Skeletal muscle cell (primary cell): ENCODE measurements at regions not wholly inside any gene's neighbourhood (a gene's known extent, or its start where the extent isn't known, plus 50 kb on each side); places are given as distances from the start of the nearest gene placed in this dataset.

Experiments used
- DNase-seq: peaks from one replicate; pipeline ENCODE4 v3.0.0-alpha.2; 2010; ENCODE audit warnings: low read depth
- H3K4me3 ChIP-seq: 2 replicates; pipeline ENCODE4 v1.5.1; 2011; ENCODE audit warnings: low read depth, mild to moderate bottlenecking, control low read depth, low read length, moderate library complexity

DNA sequence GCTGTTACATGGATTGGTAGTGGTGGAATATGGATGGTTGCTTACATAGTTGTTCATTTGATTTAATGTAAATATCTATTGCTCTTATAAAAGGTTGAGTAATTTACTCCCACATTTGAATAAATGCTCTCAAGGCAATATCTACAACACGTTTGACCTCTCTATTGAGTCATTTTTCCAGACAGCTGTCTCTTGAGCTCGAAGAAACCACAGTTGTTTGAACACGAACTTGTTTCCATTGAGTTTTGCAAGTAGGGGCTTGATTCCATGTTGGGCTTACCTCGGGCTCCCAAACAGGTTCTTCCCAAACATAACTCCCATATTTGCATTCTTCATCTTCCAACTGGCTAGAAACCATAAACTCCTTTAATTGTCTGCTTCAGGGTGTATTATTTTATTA is 115.0 kb upstream of the HMHB1 start:
- no peak for DNase-seq
- no peak overlapping the region for H3K4me3 ChIP-seq

DNA sequence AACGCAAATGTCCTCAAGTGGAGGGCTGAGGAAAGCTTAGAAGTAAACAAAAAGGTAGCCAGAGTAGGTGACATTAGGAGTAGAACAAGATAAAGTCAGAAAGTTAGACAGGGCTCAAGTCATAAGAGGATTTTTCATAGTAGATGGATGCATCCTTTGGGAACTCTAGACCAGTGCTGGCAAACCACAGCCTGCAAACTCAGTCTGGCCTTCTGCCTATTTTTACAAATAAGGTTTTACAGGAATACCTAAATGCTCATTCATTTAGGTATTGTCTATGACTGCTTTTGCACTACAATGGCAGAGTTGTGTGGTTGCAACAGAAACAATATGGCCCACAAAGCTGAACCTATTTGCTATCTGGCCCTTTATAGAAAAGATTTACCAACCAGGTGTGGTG is 116.0 kb upstream of the HMHB1 start:
- no peak for DNase-seq
- no peak overlapping the region for H3K4me3 ChIP-seq

DNA sequence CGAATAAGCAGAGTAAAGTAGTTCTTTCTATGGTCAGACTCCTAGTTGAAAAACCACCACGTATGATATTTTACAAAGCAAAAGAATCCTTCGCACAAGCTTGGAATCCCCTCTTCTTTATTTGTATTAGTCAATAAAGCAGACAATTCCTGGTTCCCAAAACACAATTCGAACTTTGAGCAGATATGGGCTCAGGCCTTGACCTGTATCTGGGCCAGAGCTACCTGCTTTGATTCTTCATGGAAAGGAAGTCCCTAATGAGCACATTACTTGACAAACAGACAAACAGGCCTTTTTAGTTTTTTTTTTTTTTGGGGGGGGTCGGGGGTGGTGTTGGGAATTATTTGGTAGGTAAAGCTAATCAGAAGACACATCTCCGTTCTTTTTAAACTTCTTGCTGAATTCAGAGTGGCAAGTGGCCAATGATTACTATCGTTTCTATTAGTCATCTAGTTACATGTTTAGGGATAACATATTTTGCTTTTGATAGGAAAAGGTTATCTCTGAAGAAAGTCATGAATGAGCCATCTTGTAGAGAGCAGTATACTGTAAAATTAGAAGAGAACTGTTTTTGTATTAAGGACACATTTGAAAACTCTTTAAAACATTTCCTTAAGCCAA is 116.6 kb upstream of the HMHB1 start:
- no peak for DNase-seq
- H3K4me3 ChIP-seq = no peak overlapping the region

DNA sequence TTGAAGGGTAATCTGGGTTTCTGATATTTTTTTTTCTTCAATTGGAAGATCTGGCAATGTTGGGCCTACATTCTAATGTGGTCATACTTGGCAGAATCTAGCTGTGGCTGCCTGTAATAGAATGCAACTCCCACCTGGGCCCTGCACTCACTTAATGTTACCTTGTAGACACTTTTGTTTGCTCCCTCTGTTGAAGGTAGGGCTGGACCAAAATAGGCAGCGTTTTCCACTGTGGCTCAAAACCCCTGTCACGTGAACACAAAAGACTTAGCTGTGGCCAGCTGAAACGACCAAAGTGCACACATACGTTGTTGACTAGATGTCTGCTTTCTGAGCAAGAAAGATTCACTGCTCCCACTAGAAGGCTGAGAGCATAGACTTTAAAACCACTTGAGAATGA is 117.6 kb upstream of the HMHB1 start:
- DNase-seq = no peak

DNA sequence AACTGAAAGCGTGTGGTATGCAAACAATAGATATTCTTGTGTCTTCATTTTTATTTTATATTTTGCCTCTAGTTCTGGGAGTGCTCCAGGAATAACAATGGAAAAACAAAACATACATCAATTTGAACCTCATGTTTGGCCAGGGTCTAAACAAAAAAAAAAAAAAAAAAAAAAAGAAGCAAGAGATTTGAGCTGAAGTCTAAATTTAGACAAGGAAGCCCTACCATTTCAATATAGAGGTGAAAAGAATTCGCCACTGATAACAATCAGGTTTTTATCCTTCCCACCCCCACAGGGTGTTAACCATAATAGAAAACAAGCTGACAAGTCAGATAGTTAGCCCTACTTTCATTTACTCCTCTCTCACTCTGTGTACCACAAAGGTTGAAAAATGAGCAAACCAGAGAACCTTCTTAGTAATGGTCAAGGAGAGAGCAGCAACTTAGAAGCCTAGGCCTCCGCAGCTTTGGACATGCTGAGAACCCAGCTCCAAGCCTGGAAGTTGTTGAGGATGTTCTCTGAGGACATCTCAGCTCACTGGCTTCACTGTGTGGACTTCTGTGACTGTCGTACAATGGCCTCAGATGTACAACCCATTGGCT is 118.2 kb upstream of the HMHB1 start:
- no peak for DNase-seq
- no peak overlapping the region for H3K4me3 ChIP-seq

More for the DNA sequence above, 117.6 kb upstream of the HMHB1 start:
- no peak overlapping the region for H3K4me3 ChIP-seq

DNA sequence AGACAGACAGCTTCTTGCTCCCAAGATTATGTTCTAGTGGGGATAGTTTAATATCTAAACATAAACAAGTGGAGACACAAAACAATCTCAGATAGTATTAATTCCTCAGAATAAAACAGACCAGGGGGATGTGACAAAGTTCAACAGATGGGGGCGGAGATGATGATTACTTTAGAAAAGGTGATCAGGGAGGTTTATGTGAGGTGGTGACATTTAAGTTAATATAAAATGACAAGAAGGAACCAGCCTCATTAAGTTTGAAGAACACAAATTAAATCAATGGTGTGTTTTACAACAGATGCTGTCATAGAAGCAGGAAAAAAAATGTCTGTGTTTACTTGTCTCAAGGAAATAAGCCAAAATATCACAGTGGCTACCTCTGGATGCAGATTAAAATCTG is 119.6 kb upstream of the HMHB1 start:
- no peak overlapping the region for H3K4me3 ChIP-seq
- DNase-seq = no peak

DNA sequence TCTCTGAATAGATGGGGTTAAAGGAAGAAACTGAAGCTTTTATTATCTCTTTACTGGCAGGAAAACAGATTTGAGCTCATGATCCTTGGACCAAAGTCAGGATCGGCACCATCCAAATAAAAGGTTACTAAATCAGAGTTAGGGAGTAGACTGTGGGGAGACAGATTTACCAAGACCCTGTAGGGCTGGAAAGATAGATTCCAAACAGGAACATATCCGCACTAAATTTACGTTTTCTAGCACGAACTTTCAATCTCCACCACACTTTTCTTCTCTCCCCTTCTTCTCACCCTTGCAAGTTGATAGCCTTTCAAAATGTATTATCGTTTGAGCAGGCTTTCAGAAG is 120.0 kb upstream of the HMHB1 start:
- no peak for DNase-seq
- H3K4me3 ChIP-seq = no peak overlapping the region

DNA sequence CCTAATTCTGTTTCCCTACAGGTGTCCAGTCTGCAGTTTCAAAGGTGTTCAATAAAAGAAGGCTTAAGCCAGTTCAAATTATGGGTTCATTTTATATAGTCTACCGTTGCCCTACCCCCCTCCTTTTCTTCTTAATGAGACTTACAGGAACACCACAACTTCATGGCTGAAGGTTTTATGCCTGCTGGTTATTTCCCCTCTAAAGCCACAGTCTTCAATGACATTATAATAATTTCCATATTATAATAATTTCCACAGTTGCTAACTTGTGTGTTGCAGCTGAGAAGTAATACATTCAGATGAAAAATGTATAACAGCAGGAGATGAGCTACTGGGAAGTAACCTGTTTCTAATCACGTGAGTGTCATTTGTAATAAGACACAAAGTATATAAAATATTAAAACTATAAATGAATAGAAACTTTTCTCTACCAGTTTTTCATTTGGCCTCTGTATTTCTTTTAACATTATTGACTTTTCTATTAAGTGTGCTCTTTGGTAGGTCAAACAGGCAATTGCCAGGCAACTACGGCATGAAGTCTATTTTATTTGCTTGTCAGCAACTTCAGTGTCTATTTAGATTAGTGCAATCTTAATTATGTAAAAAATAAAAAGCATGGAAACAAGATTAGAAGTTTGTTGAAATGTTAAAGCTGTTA is 120.5 kb upstream of the HMHB1 start:
- DNase-seq = no peak
- H3K4me3 ChIP-seq = no peak overlapping the region

DNA sequence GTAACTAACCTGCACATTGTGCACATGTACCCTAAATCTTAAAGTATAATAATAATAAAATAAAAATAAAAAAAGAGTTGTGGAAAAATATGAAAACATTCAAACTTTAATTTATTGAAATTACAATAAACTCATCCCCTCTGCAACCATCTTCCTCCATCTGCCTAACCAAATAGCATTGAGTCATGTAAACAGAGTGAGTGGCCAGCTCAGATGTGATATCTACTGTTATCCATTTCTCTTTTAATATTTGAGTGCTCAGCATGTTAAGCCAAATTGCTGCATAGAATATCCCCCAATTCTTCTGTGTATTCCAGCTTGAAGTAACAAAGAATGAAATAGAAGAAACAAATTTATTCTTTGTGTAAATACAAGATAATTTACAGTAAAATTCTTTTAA is 124.4 kb upstream of the HMHB1 start:
- no peak overlapping the region for H3K4me3 ChIP-seq
- DNase-seq = no peak

DNA sequence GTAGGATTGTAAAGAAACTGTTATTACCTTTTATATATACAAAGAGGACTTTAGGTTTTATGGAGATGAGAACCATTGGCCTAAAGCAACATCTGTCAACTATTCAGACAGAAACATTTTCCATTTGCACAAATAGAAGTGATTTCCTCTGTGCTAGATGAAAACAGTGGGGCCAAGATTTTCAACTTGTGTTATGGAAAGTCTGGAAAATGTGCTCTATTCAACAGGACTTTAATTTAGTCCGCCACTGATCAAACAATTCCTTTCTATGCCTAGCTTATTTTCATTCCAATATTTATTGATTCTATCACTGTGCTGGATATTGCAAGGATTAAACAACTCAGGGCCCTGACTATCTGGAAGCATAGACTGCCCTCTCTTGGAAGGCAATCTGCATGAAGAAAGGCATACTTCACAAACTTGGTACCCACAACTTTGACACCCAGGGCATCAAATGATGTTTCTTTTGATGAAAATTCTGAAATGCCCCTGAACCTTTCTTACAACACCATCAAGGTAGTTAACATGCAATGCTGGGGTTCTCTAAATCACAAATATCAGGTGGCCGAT is 126.6 kb upstream of the HMHB1 start:
- no peak for DNase-seq
- no peak overlapping the region for H3K4me3 ChIP-seq

DNA sequence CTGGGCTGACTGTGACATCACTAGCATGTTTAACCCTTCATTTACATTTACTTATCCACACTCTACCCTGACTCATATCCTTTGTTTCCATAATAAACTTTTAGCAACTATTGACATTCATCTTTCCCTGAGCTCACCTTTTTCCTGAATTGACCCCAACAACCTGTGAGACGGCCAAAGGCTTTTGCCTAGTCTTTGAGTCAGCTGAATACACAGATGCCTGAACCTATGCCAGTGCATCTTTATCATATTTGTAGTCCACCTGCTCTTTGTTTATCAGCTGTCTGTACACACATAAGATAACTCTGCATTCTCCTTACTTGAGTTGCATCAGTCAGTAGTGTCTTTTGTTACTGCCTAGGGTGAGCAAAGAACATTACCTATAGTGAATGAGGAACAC is 128.5 kb upstream of the HMHB1 start:
- H3K4me3 ChIP-seq = no peak overlapping the region
- DNase-seq = no peak

DNA sequence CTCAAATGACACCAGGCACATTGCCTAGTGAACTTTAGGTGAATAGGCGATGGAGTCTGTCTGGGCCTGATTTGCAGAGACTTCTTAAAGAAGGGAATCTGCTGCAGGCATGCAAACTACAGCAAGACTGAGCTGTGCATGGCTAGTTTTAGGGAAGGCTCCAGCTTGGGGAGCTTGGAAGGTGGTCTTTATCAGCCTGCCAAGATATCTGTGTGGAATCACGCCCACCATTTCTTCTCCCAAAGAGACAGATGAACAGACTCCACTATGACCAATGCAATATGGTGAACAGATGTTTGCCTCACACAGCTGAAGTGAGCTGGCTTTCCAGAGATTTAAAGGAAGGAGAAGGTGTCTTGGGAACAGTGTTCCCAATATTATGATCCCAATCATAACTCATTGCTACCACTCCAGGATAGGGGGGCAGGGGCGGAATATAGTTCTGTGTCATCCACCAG is 129.0 kb upstream of the HMHB1 start:
- no peak overlapping the region for H3K4me3 ChIP-seq
- DNase-seq = no peak

DNA sequence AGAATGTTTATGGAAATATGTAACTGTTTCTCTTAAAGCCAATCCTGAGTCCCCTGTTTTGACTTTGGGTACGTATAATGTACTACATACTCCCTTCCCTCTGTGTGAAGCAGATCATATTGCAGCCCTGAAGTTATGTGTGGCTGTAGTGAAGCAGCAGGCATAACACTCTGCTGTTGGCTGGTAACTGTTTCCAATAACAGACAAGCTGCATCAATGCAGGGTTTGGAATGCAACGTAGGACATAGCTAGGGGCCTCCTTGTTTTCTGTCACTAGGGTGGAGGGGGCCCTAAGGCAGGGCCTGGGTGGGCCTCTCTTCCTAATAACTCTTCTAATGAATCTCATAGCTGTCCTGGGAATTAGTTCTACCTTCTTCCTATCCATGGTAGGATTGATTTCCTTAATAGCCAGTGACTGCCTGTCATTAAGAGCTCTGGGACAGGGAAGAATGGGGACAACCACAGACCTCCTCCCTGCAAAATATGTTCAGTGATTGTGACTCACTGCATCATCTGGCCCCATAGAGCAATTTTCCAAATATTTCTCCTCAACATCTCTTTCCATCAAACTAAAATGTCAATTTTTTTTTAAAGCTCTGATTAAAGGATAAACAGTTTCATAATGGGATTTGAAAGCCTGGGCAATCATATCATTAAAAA is 129.6 kb upstream of the HMHB1 start:
- no peak overlapping the region for H3K4me3 ChIP-seq
- peak; percentile 29 for DNase-seq

DNA sequence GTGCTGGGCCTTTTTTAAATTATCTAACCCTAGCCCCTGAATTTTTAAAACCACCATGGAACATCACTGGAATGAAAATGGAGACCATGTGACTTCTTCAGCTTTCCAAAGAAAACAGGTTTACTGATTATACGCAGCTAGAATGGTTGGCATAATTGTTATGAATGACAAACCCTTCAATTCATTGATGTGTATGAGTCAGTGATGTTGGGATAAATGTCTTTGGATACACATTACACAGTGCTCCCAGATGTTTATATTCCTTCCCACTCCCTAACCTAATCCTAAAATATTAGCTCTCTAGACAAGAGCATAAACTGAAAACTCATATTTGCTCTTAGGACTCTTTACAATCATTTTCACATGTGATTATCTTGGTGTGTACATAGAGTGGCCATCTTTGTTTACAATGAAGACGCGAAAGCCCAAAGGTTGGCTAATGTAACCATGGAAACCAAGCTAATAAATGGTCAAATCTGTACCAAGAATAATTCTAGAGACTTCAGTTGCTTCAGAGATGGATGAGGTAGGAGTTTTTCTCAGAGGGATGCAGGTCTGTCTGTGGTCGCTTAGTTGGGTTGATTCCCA is 131.2 kb upstream of the HMHB1 start:
- no peak for DNase-seq
- H3K4me3 ChIP-seq = no peak overlapping the region

DNA sequence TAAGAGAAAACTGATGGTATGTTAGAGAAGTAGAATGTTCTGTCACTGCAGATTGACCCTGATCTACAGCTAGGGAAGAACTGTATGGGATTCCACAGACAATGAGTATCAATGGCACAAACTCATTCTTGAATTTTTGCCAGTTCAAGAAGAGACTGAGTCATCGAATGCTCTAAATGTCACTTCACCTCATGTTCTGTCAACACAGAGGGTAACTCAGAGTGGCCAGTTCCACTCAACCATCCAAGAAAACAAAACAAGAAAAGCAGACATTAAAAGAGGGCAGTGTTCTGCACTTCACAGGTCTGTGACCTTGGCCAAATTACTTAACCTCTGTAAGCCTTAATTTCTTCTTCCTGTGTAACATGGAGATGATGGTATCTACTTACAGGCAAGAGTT is 132.2 kb upstream of the HMHB1 start:
- H3K4me3 ChIP-seq = no peak overlapping the region
- peak; percentile 44 for DNase-seq

DNA sequence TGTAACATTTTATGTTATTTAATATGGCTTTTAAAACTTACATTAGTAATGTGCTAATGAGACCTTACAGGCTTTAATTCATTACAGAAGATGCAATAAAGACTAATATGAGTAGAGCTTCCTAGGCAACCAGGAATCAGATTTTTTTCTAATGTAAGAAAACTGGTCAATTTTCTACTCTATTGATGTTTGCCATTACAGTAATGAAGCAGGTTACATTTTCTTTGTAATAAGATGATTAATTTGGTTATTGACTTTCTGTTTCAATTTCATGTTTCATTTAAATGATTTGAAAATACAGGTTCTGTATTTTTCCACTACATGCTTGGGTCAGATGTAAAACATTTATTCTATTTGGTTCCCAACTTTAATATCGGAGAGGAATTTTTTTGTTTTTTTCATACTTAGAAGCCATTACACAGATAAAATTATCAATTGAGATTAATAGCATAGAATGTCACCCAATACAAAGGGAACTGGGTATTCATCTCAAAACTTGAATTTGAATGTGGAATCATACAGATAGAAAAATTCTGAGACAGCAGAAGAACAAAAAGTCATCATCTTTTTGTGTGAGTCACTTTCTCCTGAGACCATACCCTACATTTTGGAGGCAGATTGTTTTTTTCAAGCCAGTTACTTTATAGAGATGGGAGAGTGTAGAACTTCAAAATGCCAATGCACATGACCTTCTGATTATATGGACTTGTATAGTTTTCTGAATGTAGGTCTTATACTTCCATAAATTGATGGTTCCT is 133.6 kb upstream of the HMHB1 start:
- DNase-seq = no peak
- no peak overlapping the region for H3K4me3 ChIP-seq

DNA sequence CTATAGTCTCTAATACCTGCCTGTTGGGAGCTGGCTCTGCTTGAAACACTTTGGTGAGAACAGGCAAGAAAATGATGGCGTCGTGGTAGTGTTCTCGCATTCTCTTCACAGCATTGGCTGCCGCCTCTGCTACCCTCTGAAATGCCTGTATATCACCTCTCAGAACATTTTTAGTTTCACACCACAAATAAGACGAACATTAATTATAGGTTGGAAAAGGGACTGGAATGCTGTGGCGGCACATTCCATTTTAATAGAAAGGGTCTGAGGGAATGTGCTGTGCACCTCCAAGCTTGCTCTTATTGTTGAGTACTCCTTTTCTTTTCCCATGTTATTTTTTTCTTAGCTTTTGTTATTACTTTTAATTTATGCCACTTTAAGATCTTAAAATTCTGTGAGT is 134.6 kb upstream of the HMHB1 start:
- no peak for DNase-seq
- no peak overlapping the region for H3K4me3 ChIP-seq

DNA sequence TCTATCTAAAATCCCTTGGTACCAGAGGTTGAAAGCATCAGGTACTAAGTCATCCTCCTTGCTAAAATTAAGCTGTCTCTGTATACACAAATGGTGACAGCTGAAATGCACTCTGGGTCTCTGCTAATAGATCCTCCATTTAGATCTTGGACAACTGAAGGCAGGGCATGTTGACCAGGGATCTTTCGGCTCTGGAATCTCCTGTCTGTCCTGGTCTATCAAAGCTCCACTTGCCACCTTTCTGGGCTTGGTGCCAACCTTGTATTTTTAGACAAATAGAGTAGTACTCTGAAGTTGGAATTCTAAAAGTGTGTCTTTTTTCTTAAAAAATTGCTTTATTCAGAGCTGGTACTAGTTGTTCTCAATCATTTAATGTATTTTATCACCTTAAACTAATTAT is 135.2 kb upstream of the HMHB1 start:
- DNase-seq = no peak

DNA sequence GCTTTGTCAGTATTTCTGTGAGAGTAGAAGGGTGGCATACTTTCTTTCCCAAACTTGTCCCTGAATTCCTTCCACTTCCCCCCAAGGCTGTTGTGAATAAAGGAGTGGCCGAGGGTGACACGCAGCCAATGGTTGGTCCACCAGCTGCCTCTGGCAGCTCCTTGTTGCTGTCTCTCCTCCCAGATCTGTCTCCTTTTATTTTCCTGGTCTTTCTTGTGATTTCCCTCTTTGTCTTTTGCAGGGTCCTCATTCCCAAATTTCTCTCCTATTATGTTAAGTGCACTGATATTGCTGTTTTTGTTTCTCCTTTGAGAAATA is 137.5 kb upstream of the HMHB1 start:
- no peak for DNase-seq
- H3K4me3 ChIP-seq = no peak overlapping the region

More for the DNA sequence above, 135.2 kb upstream of the HMHB1 start:
- no peak overlapping the region for H3K4me3 ChIP-seq
